NCI-H446 (cell line): ENCODE measurements at regions not wholly inside any gene's neighbourhood (a gene's known extent, or its start where the extent isn't known, plus 50 kb on each side); places are given as distances from the start of the nearest gene placed in this dataset.

Experiments
- DNase-seq, 2 experiments: peaks; one replicate each; lab custom pipeline; 2025; lab: John Stamatoyannopoulos, UW

GRCh38 chr7:46544396-46545008, 623.4 kb upstream of the IGFBP3 start:
- DNase-seq, result no peak

DNA sequence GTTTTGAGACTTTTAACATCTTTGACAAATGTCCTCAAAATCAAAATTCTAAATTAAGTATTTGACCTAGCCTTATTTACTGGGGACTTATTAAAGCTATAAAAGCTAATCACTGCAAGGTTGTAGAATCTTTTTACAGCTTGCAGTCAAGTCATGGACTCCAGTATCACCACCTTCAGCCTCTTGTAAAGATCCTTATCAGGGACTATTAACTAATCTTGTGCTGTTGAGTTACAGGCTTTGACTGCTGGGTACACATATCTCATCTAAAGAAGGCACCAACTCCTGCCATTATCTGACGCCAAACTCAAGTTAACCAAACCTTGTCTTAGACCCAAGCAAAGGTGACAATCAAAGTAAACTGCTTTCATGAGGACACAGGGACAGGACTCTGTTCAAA, 621.0 kb upstream of the IGFBP3 start:
- DNase-seq, result no peak

DNA sequence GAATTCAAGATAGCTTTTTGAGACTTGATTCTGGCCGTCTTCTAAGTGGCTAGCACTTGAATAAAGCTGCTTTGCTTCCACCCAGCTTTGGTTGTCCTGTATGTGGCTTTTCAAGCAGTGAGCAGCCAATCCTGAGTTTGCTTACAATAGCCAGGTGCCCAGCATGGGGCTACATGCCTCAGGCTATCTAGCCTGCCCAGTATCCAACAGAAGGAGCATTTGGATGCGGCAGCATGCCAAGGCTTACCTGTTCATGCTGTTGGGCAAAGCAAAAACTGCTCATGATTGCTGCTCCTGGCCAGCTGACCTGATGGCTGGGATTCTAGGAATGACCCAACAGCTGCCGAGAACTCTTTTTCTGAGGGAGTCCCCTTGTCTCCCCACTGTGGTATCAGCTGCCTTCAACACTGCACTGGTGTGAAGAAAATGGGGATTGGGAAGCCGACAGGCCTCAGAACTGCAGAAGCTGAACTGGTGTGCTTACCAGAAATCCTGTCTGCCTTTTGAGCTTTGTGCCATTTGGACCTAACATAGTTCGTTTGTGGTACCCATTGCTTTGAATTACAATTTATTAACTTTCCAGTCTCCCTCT, 618.9 kb upstream of the IGFBP3 start:
- DNase-seq, result no peak

- no peak for DNase-seq
Observed at GRCh38 chr7:46537191-46537905, 616.3 kb upstream of the IGFBP3 start.

- DNase-seq, result no peak
Observed at GRCh38 chr7:46534664-46535588, 613.9 kb upstream of the IGFBP3 start.

DNA sequence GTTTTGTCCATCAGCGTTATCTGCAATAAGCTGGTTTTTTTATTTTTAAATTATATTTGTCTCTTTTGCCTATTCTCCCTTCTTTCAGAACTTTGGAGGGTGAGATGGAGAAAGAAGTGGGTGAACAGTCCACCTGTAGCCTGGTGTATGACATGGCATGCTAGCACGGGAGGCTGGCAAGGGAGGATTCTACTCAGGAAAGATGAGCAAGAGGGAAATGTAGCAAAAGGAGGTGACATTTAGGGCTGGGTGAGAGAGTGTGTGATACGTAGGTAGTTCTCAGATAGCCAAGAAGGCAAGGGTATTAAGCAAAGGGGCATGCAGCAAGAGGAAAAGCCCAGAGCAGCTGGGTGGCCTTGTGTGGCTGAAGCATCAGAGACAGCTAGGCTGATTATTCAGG, 612.9 kb upstream of the IGFBP3 start:
- no peak for DNase-seq

- DNase-seq, result no peak
Observed at GRCh38 chr7:46532571-46532970, 611.5 kb upstream of the IGFBP3 start.

DNA sequence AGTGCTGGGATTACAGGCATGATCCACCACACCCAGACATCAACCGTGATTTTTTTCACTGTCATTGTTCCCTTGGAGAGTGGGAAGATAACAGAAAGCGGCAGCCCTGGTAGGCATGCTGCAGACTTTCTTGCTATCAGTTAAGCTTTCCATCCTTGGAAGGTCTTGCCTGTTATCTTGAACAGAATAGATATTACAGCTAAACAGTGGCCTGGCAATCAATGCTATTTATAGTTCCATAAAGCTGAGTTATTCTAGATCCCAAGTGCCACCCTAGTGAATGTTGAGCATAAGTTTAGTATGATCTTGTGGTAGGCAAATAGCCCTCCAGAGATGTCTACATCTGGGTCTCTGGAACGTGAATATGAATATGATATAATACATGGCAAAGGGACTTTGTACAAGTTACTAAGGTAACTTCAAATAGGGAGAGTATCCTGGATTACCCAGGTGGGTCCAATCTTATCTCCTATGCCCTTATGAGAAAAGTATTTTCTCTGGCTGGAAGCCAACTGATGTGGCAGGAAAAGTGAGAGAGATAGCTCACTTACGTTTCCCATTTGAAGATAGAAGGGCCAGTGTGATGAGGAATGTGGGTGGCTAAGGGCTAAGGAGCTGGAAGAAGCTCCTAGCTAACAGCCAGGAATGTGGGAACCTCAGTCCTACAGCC, 609.1 kb upstream of the IGFBP3 start:
- no peak for DNase-seq

- no peak for DNase-seq
Observed at GRCh38 chr7:46527360-46527759, 606.3 kb upstream of the IGFBP3 start.

DNA sequence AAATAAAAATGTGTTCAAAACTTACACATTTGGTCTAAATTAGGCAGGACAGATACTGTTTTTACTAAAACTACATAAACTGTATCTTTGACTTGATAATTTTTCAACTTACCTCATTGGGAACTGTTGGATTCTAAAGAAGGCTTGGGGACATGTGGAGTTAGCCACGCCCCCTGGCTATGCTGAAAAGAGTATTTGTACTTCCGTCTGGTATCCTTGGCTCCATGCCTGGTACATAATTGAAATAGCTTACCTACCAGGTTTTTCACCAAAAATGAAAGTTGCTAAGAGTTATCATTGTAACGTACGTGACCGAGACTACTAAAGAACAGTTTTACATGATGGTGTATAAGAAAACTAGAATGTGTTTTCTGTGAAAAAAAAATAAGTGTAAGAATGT, 604.8 kb upstream of the IGFBP3 start:
- DNase-seq, result no peak

- DNase-seq, result no peak
Observed at GRCh38 chr7:46524350-46524749, 603.3 kb upstream of the IGFBP3 start.

DNA sequence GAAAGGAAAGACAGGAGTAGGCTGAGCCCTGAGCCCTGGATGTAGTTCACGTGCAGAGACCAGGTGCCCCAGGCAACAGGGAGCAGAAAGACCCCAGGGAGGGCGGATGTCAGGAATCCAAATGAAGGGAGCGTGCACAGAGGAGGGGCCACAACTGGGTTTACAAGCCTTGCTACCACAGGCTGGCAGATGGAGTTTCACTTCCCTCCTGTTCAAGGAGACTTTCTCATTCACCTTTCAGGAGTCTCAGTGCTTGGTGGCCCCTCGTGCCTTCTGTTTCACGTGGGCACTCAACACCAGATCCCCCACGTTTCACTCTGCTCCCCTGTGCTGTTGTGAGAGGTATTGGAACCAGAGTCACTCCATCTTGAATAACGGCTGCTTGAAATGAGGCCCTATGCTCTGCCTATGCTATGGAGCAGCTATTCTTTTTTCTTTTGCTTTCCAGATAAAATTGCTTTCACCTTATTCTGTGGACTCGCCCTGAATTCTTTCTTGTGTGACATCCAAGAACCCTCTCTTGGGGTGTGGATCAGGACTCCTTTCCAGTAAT, 601.4 kb upstream of the IGFBP3 start:
- DNase-seq, result no peak

GRCh38 chr7:46518713-46519112, 597.6 kb upstream of the IGFBP3 start:
- no peak for DNase-seq

- DNase-seq, result no peak
Observed at GRCh38 chr7:46515844-46516590, 594.9 kb upstream of the IGFBP3 start.

DNA sequence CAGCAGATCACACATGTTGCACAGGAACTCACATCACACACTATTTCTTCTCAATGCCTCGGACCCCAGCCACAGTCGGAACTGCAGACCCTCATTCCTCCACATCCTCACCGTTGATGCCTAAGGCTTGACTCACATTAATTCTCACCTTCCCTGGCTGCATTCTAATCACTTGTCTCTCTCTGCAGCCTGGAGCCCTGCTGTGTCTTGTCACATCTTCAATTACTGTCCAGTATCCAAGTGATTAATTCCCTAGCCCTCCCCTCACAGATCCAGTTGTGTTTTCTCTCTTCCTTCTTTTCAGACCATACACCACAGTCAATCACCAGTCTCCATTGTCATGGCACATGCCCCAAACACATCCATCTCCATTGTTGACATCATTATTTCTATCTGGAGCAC, 592.4 kb upstream of the IGFBP3 start:
- DNase-seq, result no peak

DNA sequence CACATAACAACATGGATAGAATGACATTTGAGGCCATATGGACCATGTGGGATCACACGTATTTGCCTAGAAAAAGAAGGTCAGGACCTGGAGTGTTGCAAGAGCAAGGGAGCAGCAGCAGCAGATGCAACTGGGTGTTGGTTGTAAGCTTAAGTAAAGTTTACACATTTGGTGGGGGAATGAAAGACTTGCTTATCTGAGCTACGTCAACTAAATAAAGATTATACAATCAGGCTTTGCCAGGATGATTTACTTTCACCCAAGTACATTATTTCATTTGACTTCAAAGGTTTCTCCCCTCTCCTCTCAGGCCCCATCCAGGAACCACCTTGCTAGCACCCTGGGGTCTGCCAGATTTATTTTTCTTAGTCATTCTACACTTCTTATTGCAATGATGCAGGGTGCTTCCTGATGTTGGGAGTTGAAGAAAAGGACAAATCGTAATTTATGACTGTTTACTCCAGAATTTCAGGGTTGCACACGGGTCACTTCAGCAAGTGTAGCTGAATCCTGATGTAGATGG, 591.9 kb upstream of the IGFBP3 start:
- no peak for DNase-seq

DNA sequence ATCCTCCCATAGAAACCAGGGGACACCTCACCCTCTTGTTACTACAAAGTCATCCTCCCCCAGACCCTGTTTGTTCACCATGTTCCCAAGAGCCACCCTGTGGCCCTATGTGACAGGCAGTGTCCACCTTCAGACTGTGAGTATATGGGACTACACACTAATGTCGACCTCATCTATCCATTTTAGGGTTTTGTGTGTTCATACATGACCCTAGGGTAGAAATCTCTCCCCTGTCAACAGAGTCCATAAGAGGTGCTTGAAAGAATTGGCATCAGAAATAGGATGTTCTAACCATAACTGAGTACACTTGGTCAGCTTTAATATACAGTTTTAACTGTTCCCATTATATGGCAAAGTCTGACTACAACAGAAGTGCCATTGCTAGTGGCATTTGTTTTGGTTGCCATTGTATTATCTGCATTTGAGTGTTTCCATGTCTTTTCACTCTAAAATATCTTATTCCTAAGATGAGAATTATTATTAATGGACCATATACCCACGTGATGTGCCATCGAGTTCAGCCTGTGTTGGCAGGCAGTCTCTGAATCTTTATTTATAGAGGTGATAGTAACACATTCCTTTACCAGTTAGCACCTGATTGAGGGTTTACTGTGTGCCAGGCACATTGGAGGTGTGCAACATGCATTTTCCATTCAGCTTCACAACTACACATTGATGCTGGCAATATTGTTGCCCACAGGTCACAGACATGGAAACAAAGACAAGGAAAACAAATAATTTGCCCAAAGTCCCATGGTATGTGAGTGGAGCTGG, 590.6 kb upstream of the IGFBP3 start:
- no peak for DNase-seq

- no peak for DNase-seq
Observed at GRCh38 chr7:46508583-46508982, 587.5 kb upstream of the IGFBP3 start.

DNA sequence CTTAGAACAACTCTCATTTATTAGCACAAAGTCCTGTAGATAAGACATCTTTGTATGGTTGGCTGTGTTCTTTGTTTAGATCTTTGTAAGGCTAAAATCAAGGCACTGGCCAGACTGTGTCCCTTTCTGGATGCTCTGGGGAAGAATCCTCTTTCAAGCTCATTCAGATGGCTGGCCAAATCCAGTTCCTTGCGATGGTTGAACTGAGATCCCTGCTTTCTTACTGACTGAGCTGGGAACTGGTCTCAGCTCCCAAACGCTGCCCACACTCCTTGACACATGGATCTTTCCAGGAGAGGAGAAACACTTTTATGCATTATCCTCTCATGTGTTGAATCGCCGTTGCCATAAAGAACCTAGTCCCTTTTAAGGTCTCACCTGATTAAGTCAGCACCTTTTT, 586.5 kb upstream of the IGFBP3 start:
- no peak for DNase-seq

GRCh38 chr7:46494441-46494840, 573.4 kb upstream of the IGFBP3 start:
- no peak for DNase-seq
